ENCODE measurements at regions not wholly inside any gene's neighbourhood (a gene's known extent, or its start where the extent isn't known, plus 50 kb on each side); places are given as distances from the start of the nearest gene placed in this dataset.

GRCh38 chr17:73769479-73769878 is 125.2 kb upstream of the SDK2 start:
- H3K9me3 ChIP-seq (ENCODE audit: control insufficient read depth in 2 of 2, low read length in 2 of 2): no peaks in the 10 kb centered on the region
- no peak for DNase-seq
- no peak overlapping the region for H3K27ac Mint-ChIP-seq
- no peaks in the 10 kb centered on the region for H3K36me3 Mint-ChIP-seq
- peaks cover 5% of the 10 kb centered on the region for H3K27me3 Mint-ChIP-seq
- no peaks in the 10 kb centered on the region for H3K36me3 ChIP-seq (ENCODE audit: control insufficient read depth, insufficient read depth, low read length)
- no peaks in the 10 kb centered on the region for H3K4me1 ChIP-seq (ENCODE audit: control insufficient read depth, insufficient read depth, low read length, poor library complexity, severe bottlenecking)
- no peak overlapping the region for H3K4me3 ChIP-seq (ENCODE audit: low read depth, low read length)
- H3K9me3 Mint-ChIP-seq: no peaks in the 10 kb centered on the region
- H3K4me1 Mint-ChIP-seq: no peaks in the 10 kb centered on the region
- no peak overlapping the region for H3K27ac ChIP-seq (ENCODE audit: insufficient read depth, low read length, poor library complexity, severe bottlenecking)
- H3K27me3 ChIP-seq (ENCODE audit: control insufficient read depth, insufficient read depth, low read length): no peaks in the 10 kb centered on the region
- no peak for ATAC-seq (ENCODE audit: low read depth in 2 of 2)
- no peak overlapping the region for H3K4me3 Mint-ChIP-seq

GRCh38 chr17:73770115-73770848 is 126.0 kb upstream of the SDK2 start:
- Mint-ChIP-seq H3K4me3 (no peak overlapping the region), H3K9me3 (no peaks in the 10 kb centered on the region), H3K36me3 (no peaks in the 10 kb centered on the region), H3K4me1 (no peaks in the 10 kb centered on the region), H3K27ac (no peak overlapping the region), H3K27me3 (peaks cover 5% of the 10 kb centered on the region)
- Histone ChIP-seq H3K4me3 (ENCODE audit: low read depth, low read length) (no peak overlapping the region), H3K4me1 (ENCODE audit: control insufficient read depth, insufficient read depth, low read length, poor library complexity, severe bottlenecking) (no peaks in the 10 kb centered on the region), H3K9me3 (ENCODE audit: control insufficient read depth in 2 of 2, low read length in 2 of 2) (no peaks in the 10 kb centered on the region), H3K36me3 (ENCODE audit: control insufficient read depth, insufficient read depth, low read length) (no peaks in the 10 kb centered on the region), H3K27ac (ENCODE audit: insufficient read depth, low read length, poor library complexity, severe bottlenecking) (no peak overlapping the region), H3K27me3 (ENCODE audit: control insufficient read depth, insufficient read depth, low read length) (no peaks in the 10 kb centered on the region)
- DNase-seq: no peak
- no peak for ATAC-seq (ENCODE audit: low read depth in 2 of 2)

DNA sequence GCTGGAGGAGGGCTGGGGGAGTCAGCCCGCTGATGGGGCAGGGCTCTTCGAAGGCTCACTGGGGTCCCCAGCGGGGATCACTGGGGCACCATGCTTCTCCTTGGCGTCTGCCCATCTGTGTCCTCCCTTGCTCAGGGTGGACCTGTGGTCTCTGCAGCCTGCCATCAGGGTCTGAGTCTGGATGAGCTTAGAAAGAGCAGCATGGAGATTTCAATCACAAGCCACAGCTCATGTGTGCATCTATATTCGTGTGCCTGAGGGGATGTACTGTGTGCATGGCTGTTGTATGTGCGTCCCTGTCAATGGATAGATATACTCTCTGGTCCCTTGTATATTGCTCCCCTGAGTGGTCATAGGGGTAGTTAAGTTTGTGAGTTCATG is 126.6 kb upstream of the SDK2 start:
- Histone ChIP-seq H3K4me3 (ENCODE audit: low read depth, low read length) (no peak overlapping the region), H3K27me3 (ENCODE audit: control insufficient read depth, insufficient read depth, low read length) (no peaks in the 10 kb centered on the region), H3K4me1 (ENCODE audit: control insufficient read depth, insufficient read depth, low read length, poor library complexity, severe bottlenecking) (no peaks in the 10 kb centered on the region), H3K27ac (ENCODE audit: insufficient read depth, low read length, poor library complexity, severe bottlenecking) (no peak overlapping the region), H3K36me3 (ENCODE audit: control insufficient read depth, insufficient read depth, low read length) (no peaks in the 10 kb centered on the region), H3K9me3 (ENCODE audit: control insufficient read depth in 2 of 2, low read length in 2 of 2) (no peaks in the 10 kb centered on the region)
- H3K36me3 Mint-ChIP-seq: no peaks in the 10 kb centered on the region
- DNase-seq (no peak), ATAC-seq (ENCODE audit: low read depth in 2 of 2) (no peak)
- peaks cover 5% of the 10 kb centered on the region for H3K27me3 Mint-ChIP-seq
- peak overlapping the region in 1 of 3 donors; percentile 43 for H3K27ac Mint-ChIP-seq
- no peak overlapping the region for H3K4me3 Mint-ChIP-seq
- no peaks in the 10 kb centered on the region for H3K4me1 Mint-ChIP-seq
- H3K9me3 Mint-ChIP-seq: no peaks in the 10 kb centered on the region

DNA sequence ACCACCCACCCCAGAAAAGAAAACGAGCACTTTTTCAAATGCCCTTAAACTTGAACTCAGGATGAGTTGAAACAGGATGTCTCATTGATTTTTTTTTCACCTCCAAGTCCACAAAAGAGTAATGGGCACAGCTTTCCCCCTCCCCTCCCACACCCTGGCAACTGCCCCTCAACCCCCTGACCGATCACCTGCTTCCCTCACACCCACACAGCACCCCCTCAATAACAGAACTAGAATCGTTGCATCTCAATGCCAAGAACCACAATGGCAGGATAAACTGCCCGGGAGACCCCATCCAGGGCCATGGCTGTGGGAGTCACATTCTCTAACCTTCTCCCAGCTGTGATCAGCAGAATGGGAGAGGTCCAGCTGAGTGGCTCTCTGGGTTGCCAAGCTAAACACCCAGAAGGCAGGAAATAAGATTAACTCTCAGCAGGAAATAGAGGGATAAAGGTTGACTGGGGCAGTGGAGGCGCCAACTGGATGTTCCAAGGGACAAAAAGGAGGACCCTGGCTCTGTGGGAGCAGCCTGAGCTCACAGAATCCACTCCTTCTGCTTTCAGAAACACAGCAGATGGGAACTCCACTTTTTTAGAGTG is 128.0 kb upstream of the SDK2 start:
- ATAC-seq (ENCODE audit: low read depth in 2 of 2): no peak
- no peaks in the 10 kb centered on the region for H3K36me3 ChIP-seq (ENCODE audit: control insufficient read depth, insufficient read depth, low read length)
- peaks cover 5% of the 10 kb centered on the region for H3K27me3 Mint-ChIP-seq
- no peaks in the 10 kb centered on the region for H3K27me3 ChIP-seq (ENCODE audit: control insufficient read depth, insufficient read depth, low read length)
- no peaks in the 10 kb centered on the region for H3K9me3 Mint-ChIP-seq
- H3K9me3 ChIP-seq (ENCODE audit: control insufficient read depth in 2 of 2, low read length in 2 of 2): no peaks in the 10 kb centered on the region
- H3K36me3 Mint-ChIP-seq: no peaks in the 10 kb centered on the region
- peak overlapping the region in 1 of 3 donors; percentile 14 for H3K27ac Mint-ChIP-seq
- no peaks in the 10 kb centered on the region for H3K4me1 Mint-ChIP-seq
- no peak overlapping the region for H3K4me3 ChIP-seq (ENCODE audit: low read depth, low read length)
- no peak overlapping the region for H3K27ac ChIP-seq (ENCODE audit: insufficient read depth, low read length, poor library complexity, severe bottlenecking)
- no peak overlapping the region for H3K4me3 Mint-ChIP-seq
- DNase-seq: no peak
- H3K4me1 ChIP-seq (ENCODE audit: control insufficient read depth, insufficient read depth, low read length, poor library complexity, severe bottlenecking): no peaks in the 10 kb centered on the region

- H3K36me3 Mint-ChIP-seq: no peaks in the 10 kb centered on the region
- no peaks in the 10 kb centered on the region for H3K9me3 Mint-ChIP-seq
- no peak overlapping the region for H3K4me3 ChIP-seq (ENCODE audit: low read depth, low read length)
- no peaks in the 10 kb centered on the region for H3K27me3 ChIP-seq (ENCODE audit: control insufficient read depth, insufficient read depth, low read length)
- no peaks in the 10 kb centered on the region for H3K9me3 ChIP-seq (ENCODE audit: control insufficient read depth in 2 of 2, low read length in 2 of 2)
- no peaks in the 10 kb centered on the region for H3K4me1 ChIP-seq (ENCODE audit: control insufficient read depth, insufficient read depth, low read length, poor library complexity, severe bottlenecking)
- no peaks in the 10 kb centered on the region for H3K4me1 Mint-ChIP-seq
- peak in 1 of 2 donors; percentile 48 for ATAC-seq (ENCODE audit: low read depth in 2 of 2)
- H3K27me3 Mint-ChIP-seq: peaks cover 9% of the 10 kb centered on the region
- no peak overlapping the region for H3K27ac Mint-ChIP-seq
- H3K4me3 Mint-ChIP-seq: no peak overlapping the region
- H3K36me3 ChIP-seq (ENCODE audit: control insufficient read depth, insufficient read depth, low read length): no peaks in the 10 kb centered on the region
- no peak for DNase-seq
- H3K27ac ChIP-seq (ENCODE audit: insufficient read depth, low read length, poor library complexity, severe bottlenecking): no peak overlapping the region
Measured at GRCh38 chr17:73773702-73774101, 129.5 kb upstream of the SDK2 start.

DNA sequence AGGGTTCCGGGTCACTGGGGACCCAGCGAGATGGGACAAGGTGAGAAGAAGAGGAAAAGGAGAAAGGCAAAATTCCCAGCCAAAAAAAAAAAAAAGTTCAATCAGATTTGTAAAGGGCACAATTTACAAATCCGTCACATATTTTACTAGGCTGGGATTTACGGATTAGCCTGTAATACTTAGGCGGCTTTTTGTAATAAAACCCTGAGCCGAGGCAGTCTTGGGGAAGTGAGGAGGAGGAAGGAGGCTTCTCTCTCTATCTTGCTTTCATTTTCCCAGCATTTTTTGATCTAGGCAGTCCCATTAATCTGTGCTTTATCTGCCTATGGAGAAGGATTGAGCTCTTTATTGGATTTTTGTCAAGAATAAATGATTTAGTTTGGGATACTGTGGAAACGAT is 130.6 kb upstream of the SDK2 start:
- Mint-ChIP-seq H3K27me3 (peaks cover 9% of the 10 kb centered on the region), H3K4me1 (no peaks in the 10 kb centered on the region), H3K9me3 (no peaks in the 10 kb centered on the region), H3K27ac (no peak overlapping the region), H3K36me3 (no peaks in the 10 kb centered on the region), H3K4me3 (no peak overlapping the region)
- H3K9me3 ChIP-seq (ENCODE audit: control insufficient read depth in 2 of 2, low read length in 2 of 2): no peaks in the 10 kb centered on the region
- no peak overlapping the region for H3K27ac ChIP-seq (ENCODE audit: insufficient read depth, low read length, poor library complexity, severe bottlenecking)
- no peak overlapping the region for H3K4me3 ChIP-seq (ENCODE audit: low read depth, low read length)
- no peaks in the 10 kb centered on the region for H3K36me3 ChIP-seq (ENCODE audit: control insufficient read depth, insufficient read depth, low read length)
- no peaks in the 10 kb centered on the region for H3K27me3 ChIP-seq (ENCODE audit: control insufficient read depth, insufficient read depth, low read length)
- ATAC-seq (ENCODE audit: low read depth in 2 of 2): no peak
- DNase-seq: no peak
- H3K4me1 ChIP-seq (ENCODE audit: control insufficient read depth, insufficient read depth, low read length, poor library complexity, severe bottlenecking): no peaks in the 10 kb centered on the region

- Histone ChIP-seq H3K27ac (ENCODE audit: insufficient read depth, low read length, poor library complexity, severe bottlenecking) (no peak overlapping the region), H3K4me3 (ENCODE audit: low read depth, low read length) (no peak overlapping the region), H3K36me3 (ENCODE audit: control insufficient read depth, insufficient read depth, low read length) (no peaks in the 10 kb centered on the region), H3K9me3 (ENCODE audit: control insufficient read depth in 2 of 2, low read length in 2 of 2) (no peaks in the 10 kb centered on the region), H3K27me3 (ENCODE audit: control insufficient read depth, insufficient read depth, low read length) (no peaks in the 10 kb centered on the region), H3K4me1 (ENCODE audit: control insufficient read depth, insufficient read depth, low read length, poor library complexity, severe bottlenecking) (no peaks in the 10 kb centered on the region)
- Mint-ChIP-seq H3K9me3 (no peaks in the 10 kb centered on the region), H3K27me3 (peaks cover 9% of the 10 kb centered on the region), H3K4me1 (peaks cover 0 to under 1% (median 0%) of the 10 kb centered on the region in 4 donors), H3K4me3 (no peak overlapping the region), H3K27ac (no peak overlapping the region), H3K36me3 (no peaks in the 10 kb centered on the region)
- no peak for DNase-seq
- ATAC-seq (ENCODE audit: low read depth in 2 of 2): no peak
Measured at GRCh38 chr17:73776351-73777130, 132.3 kb upstream of the SDK2 start.
